GM18517 (cell line): ENCODE measurements at regions not wholly inside any gene's neighbourhood (a gene's known extent, or its start where the extent isn't known, plus 50 kb on each side); places are given as distances from the start of the nearest gene placed in this dataset.

ENCODE experiments used
- ATAC-seq: cut with Tn5 transposase; IDR thresholded peaks from one replicate; pipeline ENCODE4 v1.9.1; 2021; ENCODE audit warnings: mild to moderate bottlenecking, moderate library complexity; ENCODE audit not compliant: unreplicated experiment

GRCh38 chr10:33820531-33820930 lies 486.1 kb upstream of the NRP1 start:
- no peak for ATAC-seq

GRCh38 chr10:33819206-33819605 lies 484.7 kb upstream of the NRP1 start:
- ATAC-seq, result no peak

GRCh38 chr10:33818343-33818742 lies 483.9 kb upstream of the NRP1 start:
- ATAC-seq, result no peak

GRCh38 chr10:33817605-33818004 lies 483.1 kb upstream of the NRP1 start:
- no peak for ATAC-seq

- no peak for ATAC-seq
Measured at GRCh38 chr10:33815776-33816175, 481.3 kb upstream of the NRP1 start.

- ATAC-seq, result no peak
Measured at GRCh38 chr10:33813871-33814270, 479.4 kb upstream of the NRP1 start.

- ATAC-seq, result no peak
Measured at GRCh38 chr10:33813415-33813814, 478.9 kb upstream of the NRP1 start.

GRCh38 chr10:33812586-33812985 lies 478.1 kb upstream of the NRP1 start:
- no peak for ATAC-seq

- ATAC-seq, result no peak
Measured at GRCh38 chr10:33810986-33811385, 476.5 kb upstream of the NRP1 start.

- ATAC-seq, result no peak
Measured at GRCh38 chr10:33809732-33810131, 475.3 kb upstream of the NRP1 start.

GRCh38 chr10:33808475-33808874 lies 474.0 kb upstream of the NRP1 start:
- ATAC-seq, result no peak

GRCh38 chr10:33807531-33808359 lies 473.3 kb upstream of the NRP1 start:
- ATAC-seq, result no peak

GRCh38 chr10:33805831-33806230 lies 471.4 kb upstream of the NRP1 start:
- ATAC-seq, result no peak

- ATAC-seq, result no peak
Measured at GRCh38 chr10:33804584-33804983, 470.1 kb upstream of the NRP1 start.

- no peak for ATAC-seq
Measured at GRCh38 chr10:33803248-33803647, 468.8 kb upstream of the NRP1 start.

- no peak for ATAC-seq
Measured at GRCh38 chr10:33802566-33802965, 468.1 kb upstream of the NRP1 start.

GRCh38 chr10:33801705-33802104 lies 467.2 kb upstream of the NRP1 start:
- no peak for ATAC-seq

- ATAC-seq, result no peak
Measured at GRCh38 chr10:33800986-33801385, 466.5 kb upstream of the NRP1 start.

GRCh38 chr10:33800545-33800944 lies 466.1 kb upstream of the NRP1 start:
- ATAC-seq, result no peak

- ATAC-seq, result no peak
Measured at GRCh38 chr10:33799944-33800323, 465.5 kb upstream of the NRP1 start.

- no peak for ATAC-seq
Measured at GRCh38 chr10:33799281-33799943, 464.9 kb upstream of the NRP1 start.

- ATAC-seq, result no peak
Measured at GRCh38 chr10:33798754-33799153, 464.3 kb upstream of the NRP1 start.
